ENCODE measurements at regions not wholly inside any gene's neighbourhood (a gene's known extent, or its start where the extent isn't known, plus 50 kb on each side); places are given as distances from the start of the nearest gene placed in this dataset.

GRCh38 chr6:112594886-112595594 lies 247.9 kb downstream of the RFPL4B start:
- no peaks in the 10 kb centered on the region for H3K9me3 ChIP-seq
- no peak for TF ChIP-seq CTCF (IDR thresholded peaks at IDR 0.05)
- no peaks in the 10 kb centered on the region for H3K4me1 ChIP-seq
- no peaks in the 10 kb centered on the region for H3K36me3 ChIP-seq
- H3K4me3 ChIP-seq, result no peak overlapping the region
- intact Hi-C loops (cut with DNase I), result no loop called here
- no peak overlapping the region for H3K27ac ChIP-seq
- no peaks in the 10 kb centered on the region for H3K27me3 ChIP-seq
- no peak overlapping the region for H3K9ac ChIP-seq (ENCODE audit: low read depth in 2 of 2, low read length in 2 of 2)
- DNase-seq, result no peak

- no peaks in the 10 kb centered on the region for H3K9me3 ChIP-seq
- H3K27ac ChIP-seq, result no peak overlapping the region
- H3K36me3 ChIP-seq, result no peaks in the 10 kb centered on the region
- no peak overlapping the region for H3K9ac ChIP-seq (ENCODE audit: low read depth in 2 of 2, low read length in 2 of 2)
- H3K4me1 ChIP-seq, result no peaks in the 10 kb centered on the region
- H3K27me3 ChIP-seq, result no peaks in the 10 kb centered on the region
- intact Hi-C loops (cut with DNase I), result no loop called here
- no peak for DNase-seq
- no peak overlapping the region for H3K4me3 ChIP-seq
- TF ChIP-seq CTCF (IDR thresholded peaks at IDR 0.05), result no peak
These were observed 248.7 kb downstream of the RFPL4B start for GRCh38 chr6:112595841-112596240.

GRCh38 chr6:112597176-112597575 lies 250.0 kb downstream of the RFPL4B start:
- no peak for TF ChIP-seq CTCF (IDR thresholded peaks at IDR 0.05)
- Histone ChIP-seq H3K27ac (no peak overlapping the region), H3K4me3 (no peak overlapping the region), H3K4me1 (no peaks in the 10 kb centered on the region), H3K27me3 (no peaks in the 10 kb centered on the region), H3K9ac (ENCODE audit: low read depth in 2 of 2, low read length in 2 of 2) (no peak overlapping the region), H3K36me3 (no peaks in the 10 kb centered on the region), H3K9me3 (no peaks in the 10 kb centered on the region)
- no peak for DNase-seq
- intact Hi-C loops (cut with DNase I), result no loop called here

GRCh38 chr6:112600168-112600567 lies 253.0 kb downstream of the RFPL4B start:
- H3K4me3 ChIP-seq, result no peak overlapping the region
- no peak overlapping the region for H3K27ac ChIP-seq
- H3K9ac ChIP-seq (ENCODE audit: low read depth in 2 of 2, low read length in 2 of 2), result no peak overlapping the region
- H3K9me3 ChIP-seq, result no peaks in the 10 kb centered on the region
- no peaks in the 10 kb centered on the region for H3K27me3 ChIP-seq
- no peak for DNase-seq
- intact Hi-C loops (cut with DNase I), result no loop called here
- H3K36me3 ChIP-seq, result no peaks in the 10 kb centered on the region
- no peaks in the 10 kb centered on the region for H3K4me1 ChIP-seq
- TF ChIP-seq CTCF (IDR thresholded peaks at IDR 0.05), result no peak

- H3K36me3 ChIP-seq, result no peaks in the 10 kb centered on the region
- TF ChIP-seq CTCF (IDR thresholded peaks at IDR 0.05), result no peak
These were observed 256.6 kb downstream of the RFPL4B start for GRCh38 chr6:112603726-112604125.

More at GRCh38 chr6:112603726-112604125, 256.6 kb downstream of the RFPL4B start:
- no peak for DNase-seq
- H3K4me1 ChIP-seq, result no peaks in the 10 kb centered on the region
- no peak overlapping the region for H3K4me3 ChIP-seq
- intact Hi-C loops (cut with DNase I), result no loop called here
- H3K9ac ChIP-seq (ENCODE audit: low read depth in 2 of 2, low read length in 2 of 2), result no peak overlapping the region
- no peak overlapping the region for H3K27ac ChIP-seq
- no peaks in the 10 kb centered on the region for H3K27me3 ChIP-seq
- H3K9me3 ChIP-seq, result no peaks in the 10 kb centered on the region
